ENCODE measurements at regions not wholly inside any gene's neighbourhood (a gene's known extent, or its start where the extent isn't known, plus 50 kb on each side); places are given as distances from the start of the nearest gene placed in this dataset.

DNA sequence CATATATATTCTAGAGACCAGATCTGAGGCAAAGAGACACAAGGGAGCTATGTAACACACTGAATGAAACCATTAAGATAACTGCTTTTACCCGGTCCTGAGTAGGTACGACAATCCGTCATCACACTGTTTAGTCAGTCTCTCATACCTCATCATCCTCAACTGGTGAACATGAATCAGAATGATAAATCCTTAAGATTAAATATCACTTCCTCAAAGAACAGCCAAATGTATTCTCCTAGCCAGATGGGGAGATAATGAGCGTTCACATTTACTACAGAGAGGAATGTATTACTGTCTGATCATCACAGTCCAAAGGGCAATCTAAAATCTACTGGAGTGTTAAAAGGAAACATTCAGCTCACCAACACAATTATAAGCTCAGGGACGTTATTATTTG lies 319.4 kb upstream of the STAC start:
- Histone ChIP-seq H3K36me3 (replicated peaks in 1 of 2; ENCODE audit: control insufficient read depth in 1 of 2, insufficient read depth in 2 of 2, low read length in 1 of 2) (no peaks in the 10 kb centered on the region), H3K4me1 (ENCODE audit: control insufficient read depth in 1 of 2, insufficient read depth in 2 of 2, low read depth in 1 of 2, low read length in 1 of 2) (peaks cover 0 to 9% of the 10 kb centered on the region in 2 experiments; a peak in 2 of 4 replicates), H3K79me2 (ENCODE audit: insufficient read depth) (no peaks in the 10 kb centered on the region), H3K27ac (ENCODE audit: low read depth in 2 of 2, low read length in 1 of 2) (peak overlapping the region in 1 of 2 experiments; percentile 2; a peak in 1 of 4 replicates), H3K9me2 (no peaks in the 10 kb centered on the region), H3K9me3 (no peaks in the 10 kb centered on the region), H3F3A (replicated peaks; ENCODE audit: insufficient read depth) (peaks cover 4% of the 10 kb centered on the region), H3K27me3 (ENCODE audit: insufficient read depth) (no peaks in the 10 kb centered on the region), H2AFZ (ENCODE audit: low read depth) (no peak overlapping the region), H3K4me2 (peak overlapping the region; percentile 13; the same call in 1 of the 2 replicates), H3K9ac (no peak overlapping the region), H3K4me3 (ENCODE audit: low read depth in 2 of 2, low read length in 1 of 2) (no peak overlapping the region), H4K20me1 (ENCODE audit: insufficient read depth) (no peaks in the 10 kb centered on the region)
- ChIA-PET CTCF (no interaction called here), POLR2A (no interaction called here)
- DNase-seq: no peak
- 16% methylated on average over 5 of the region's 5 CpGs for WGBS (ENCODE audit: low lambda C conversion rate)
- TF ChIP-seq MEF2A (IDR thresholded peaks at IDR 0.05; ENCODE audit: borderline replicate concordance, low read depth) (no peak), GATA2 (CRISPR knock-in tag; IDR thresholded peaks at IDR 0.05) (no peak), NRF1 (IDR thresholded peaks at IDR 0.05; ENCODE audit: low read depth, low read length) (no peak), USF1 (IDR thresholded peaks at IDR 0.05; ENCODE audit: borderline replicate concordance, low read depth) (no peak), RAD21 (IDR thresholded peaks at IDR 0.05; ENCODE audit: low read length) (no peak), FOSL2 (IDR thresholded peaks at IDR 0.05; ENCODE audit: borderline replicate concordance, low read depth) (peak; percentile 6; the same call in 1 of the 2 replicates), SIN3A (IDR thresholded peaks at IDR 0.05; ENCODE audit: borderline replicate concordance, low read depth, low read length) (no peak), ELF1 (IDR thresholded peaks at IDR 0.05) (peak; percentile 36; the same call in 1 of the 2 replicates), MXI1 (IDR thresholded peaks at IDR 0.05; ENCODE audit: low read depth, low read length) (no peak), RXRA (IDR thresholded peaks at IDR 0.05; ENCODE audit: borderline replicate concordance, low read depth) (no peak), RCOR1 (IDR thresholded peaks at IDR 0.05; ENCODE audit: low read length) (no peak), EP300 (IDR thresholded peaks at IDR 0.05; ENCODE audit: borderline replicate concordance in 1 of 2, low read depth in 1 of 2, low read length in 1 of 2) (no peak), RFX5 (IDR thresholded peaks at IDR 0.05; ENCODE audit: low read length) (no peak), TCF12 (IDR thresholded peaks at IDR 0.05) (peak; percentile 41; the same call in 1 of the 2 replicates), TAF1 (IDR thresholded peaks at IDR 0.05; ENCODE audit: borderline replicate concordance, low read depth, low read length) (no peak), YY1 (IDR thresholded peaks at IDR 0.05; ENCODE audit: low read depth) (no peak), GABPA (IDR thresholded peaks at IDR 0.05; ENCODE audit: low read depth) (no peak), JUND (IDR thresholded peaks at IDR 0.05) (peak; percentile 43; the same call in 1 of the 2 replicates), EZH2phosphoT487 (IDR thresholded peaks at IDR 0.05; ENCODE audit: borderline replicate concordance, low read depth) (no peak), IRF3 (IDR thresholded peaks at IDR 0.05; ENCODE audit: low read depth, low read length) (no peak), TEAD4 (IDR thresholded peaks at IDR 0.05; ENCODE audit: borderline replicate concordance, insufficient read depth) (no peak), FOXJ3 (CRISPR knock-in tag; IDR thresholded peaks at IDR 0.05) (no peak), CHD2 (IDR thresholded peaks at IDR 0.05; ENCODE audit: low read length, partially characterized antibody) (no peak), POLR2AphosphoS5 (IDR thresholded peaks at IDR 0.05; ENCODE audit: low read depth, low read length) (no peak), FOXM1 (IDR thresholded peaks at IDR 0.05; ENCODE audit: low read depth) (no peak)
- TF ChIP-seq, protein P1, sequence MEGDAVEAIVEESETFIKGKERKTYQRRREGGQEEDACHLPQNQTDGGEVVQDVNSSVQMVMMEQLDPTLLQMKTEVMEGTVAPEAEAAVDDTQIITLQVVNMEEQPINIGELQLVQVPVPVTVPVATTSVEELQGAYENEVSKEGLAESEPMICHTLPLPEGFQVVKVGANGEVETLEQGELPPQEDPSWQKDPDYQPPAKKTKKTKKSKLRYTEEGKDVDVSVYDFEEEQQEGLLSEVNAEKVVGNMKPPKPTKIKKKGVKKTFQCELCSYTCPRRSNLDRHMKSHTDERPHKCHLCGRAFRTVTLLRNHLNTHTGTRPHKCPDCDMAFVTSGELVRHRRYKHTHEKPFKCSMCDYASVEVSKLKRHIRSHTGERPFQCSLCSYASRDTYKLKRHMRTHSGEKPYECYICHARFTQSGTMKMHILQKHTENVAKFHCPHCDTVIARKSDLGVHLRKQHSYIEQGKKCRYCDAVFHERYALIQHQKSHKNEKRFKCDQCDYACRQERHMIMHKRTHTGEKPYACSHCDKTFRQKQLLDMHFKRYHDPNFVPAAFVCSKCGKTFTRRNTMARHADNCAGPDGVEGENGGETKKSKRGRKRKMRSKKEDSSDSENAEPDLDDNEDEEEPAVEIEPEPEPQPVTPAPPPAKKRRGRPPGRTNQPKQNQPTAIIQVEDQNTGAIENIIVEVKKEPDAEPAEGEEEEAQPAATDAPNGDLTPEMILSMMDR (IDR thresholded peaks at IDR 0.05): no peak
- TF ChIP-seq, protein P2, sequence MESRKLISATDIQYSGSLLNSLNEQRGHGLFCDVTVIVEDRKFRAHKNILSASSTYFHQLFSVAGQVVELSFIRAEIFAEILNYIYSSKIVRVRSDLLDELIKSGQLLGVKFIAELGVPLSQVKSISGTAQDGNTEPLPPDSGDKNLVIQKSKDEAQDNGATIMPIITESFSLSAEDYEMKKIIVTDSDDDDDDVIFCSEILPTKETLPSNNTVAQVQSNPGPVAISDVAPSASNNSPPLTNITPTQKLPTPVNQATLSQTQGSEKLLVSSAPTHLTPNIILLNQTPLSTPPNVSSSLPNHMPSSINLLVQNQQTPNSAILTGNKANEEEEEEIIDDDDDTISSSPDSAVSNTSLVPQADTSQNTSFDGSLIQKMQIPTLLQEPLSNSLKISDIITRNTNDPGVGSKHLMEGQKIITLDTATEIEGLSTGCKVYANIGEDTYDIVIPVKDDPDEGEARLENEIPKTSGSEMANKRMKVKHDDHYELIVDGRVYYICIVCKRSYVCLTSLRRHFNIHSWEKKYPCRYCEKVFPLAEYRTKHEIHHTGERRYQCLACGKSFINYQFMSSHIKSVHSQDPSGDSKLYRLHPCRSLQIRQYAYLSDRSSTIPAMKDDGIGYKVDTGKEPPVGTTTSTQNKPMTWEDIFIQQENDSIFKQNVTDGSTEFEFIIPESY (IDR thresholded peaks at IDR 0.05; ENCODE audit: borderline replicate concordance, low read depth): no peak
- TF ChIP-seq, protein P3, sequence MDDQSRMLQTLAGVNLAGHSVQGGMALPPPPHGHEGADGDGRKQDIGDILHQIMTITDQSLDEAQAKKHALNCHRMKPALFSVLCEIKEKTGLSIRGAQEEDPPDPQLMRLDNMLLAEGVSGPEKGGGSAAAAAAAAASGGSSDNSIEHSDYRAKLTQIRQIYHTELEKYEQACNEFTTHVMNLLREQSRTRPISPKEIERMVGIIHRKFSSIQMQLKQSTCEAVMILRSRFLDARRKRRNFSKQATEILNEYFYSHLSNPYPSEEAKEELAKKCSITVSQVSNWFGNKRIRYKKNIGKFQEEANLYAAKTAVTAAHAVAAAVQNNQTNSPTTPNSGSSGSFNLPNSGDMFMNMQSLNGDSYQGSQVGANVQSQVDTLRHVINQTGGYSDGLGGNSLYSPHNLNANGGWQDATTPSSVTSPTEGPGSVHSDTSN (IDR thresholded peaks at IDR 0.05): peak; percentile 71
- TF ChIP-seq, protein P4, sequence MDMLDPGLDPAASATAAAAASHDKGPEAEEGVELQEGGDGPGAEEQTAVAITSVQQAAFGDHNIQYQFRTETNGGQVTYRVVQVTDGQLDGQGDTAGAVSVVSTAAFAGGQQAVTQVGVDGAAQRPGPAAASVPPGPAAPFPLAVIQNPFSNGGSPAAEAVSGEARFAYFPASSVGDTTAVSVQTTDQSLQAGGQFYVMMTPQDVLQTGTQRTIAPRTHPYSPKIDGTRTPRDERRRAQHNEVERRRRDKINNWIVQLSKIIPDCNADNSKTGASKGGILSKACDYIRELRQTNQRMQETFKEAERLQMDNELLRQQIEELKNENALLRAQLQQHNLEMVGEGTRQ (IDR thresholded peaks at IDR 0.05; ENCODE audit: borderline replicate concordance, low read depth, low read length): no peak
